Kidney (tissue), 13 donors: ENCODE measurements at regions not wholly inside any gene's neighbourhood (a gene's known extent, or its start where the extent isn't known, plus 50 kb on each side); places are given as distances from the start of the nearest gene placed in this dataset.

Experiments
- DNase-seq, 5 donors: peaks; one replicate each; pipeline ENCODE4 v3.0.0-alpha.2; 2013 to 2020
- FAIRE-seq: peaks from 2 replicates; lab custom pipeline; 2012; peaks lifted over from hg19 to GRCh38; lab: Jason Lieb, UNC
- H3K27ac ChIP-seq, 2 donors: one replicate each; pipeline ENCODE4 v1.7.0; 2013; ENCODE audit warnings: low read depth in 2 of 2, low read length in 2 of 2, inconsistent platforms in 1 of 2
- H3K27me3 ChIP-seq: one replicate; pipeline ENCODE4 v1.7.1; 2013; ENCODE audit warnings: low read length, inconsistent platforms; ENCODE audit not compliant: control insufficient read depth, insufficient read depth
- H3K36me3 ChIP-seq, 3 donors: one replicate each; pipeline versions ENCODE4 v1.7.0 to v1.7.1; 2013; ENCODE audit warnings: low read length in 3 of 3, control low read depth in 1 of 3, inconsistent platforms in 1 of 3; ENCODE audit not compliant: insufficient read depth in 3 of 3, control insufficient read depth in 2 of 3
- H3K4me1 ChIP-seq, 3 donors: one replicate each; pipeline versions ENCODE4 v1.7.0 to v1.7.1; 2013; ENCODE audit warnings: low read length in 3 of 3, inconsistent platforms in 1 of 3, low read depth in 1 of 3; ENCODE audit not compliant: control insufficient read depth in 2 of 3, insufficient read depth in 2 of 3
- H3K4me3 ChIP-seq, 3 donors: one replicate each; pipeline versions ENCODE4 v1.7.0 to v1.8.1; 2013; ENCODE audit warnings: low read length in 3 of 3, control low read depth in 1 of 3, inconsistent platforms in 1 of 3
- H3K9ac ChIP-seq, 3 donors: one replicate each; pipeline versions ENCODE4 v1.7.0 to v1.7.1; 2013; ENCODE audit warnings: low read length in 3 of 3, control low read depth in 1 of 3, inconsistent platforms in 1 of 3
- H3K9me3 ChIP-seq, 3 donors: one replicate each; pipeline versions ENCODE4 v1.7.0 to v1.7.1; 2013; ENCODE audit warnings: low read length in 3 of 3, control low read depth in 1 of 3, inconsistent platforms in 1 of 3; ENCODE audit not compliant: control insufficient read depth in 2 of 3, insufficient read depth in 1 of 3
- CTCF ChIP-seq: IDR thresholded peaks from 3 replicates; pipeline ENCODE4 v1.5.1; 2012; ENCODE audit warnings: mild to moderate bottlenecking, moderate library complexity, borderline replicate concordance; ENCODE audit not compliant: insufficient read depth; ENCODE audit errors: extremely low read depth
- intact Hi-C: fragments of 100-400 bp; cut with DNase I; formaldehyde crosslinking; loops from one replicate; pipeline ENCODE4 v1.11.1; 2022
- donor health status: control.
- donor health status: control.
- donor health status: control.
- donor health status: control.
- donor health status: control.
- donor health status: DM: yes; HTN: yes; CAD: no.
- donor health status: Normal renal cell carcinoma (clear cell type).

GRCh38 chr6:114452785-114453401 lies 110.1 kb upstream of the HS3ST5 start:
- no peaks in the 10 kb centered on the region for H3K36me3 ChIP-seq
- H3K9me3 ChIP-seq = no peaks in the 10 kb centered on the region
- H3K27ac ChIP-seq = no peak overlapping the region
- no peak overlapping the region for H3K9ac ChIP-seq
- no peak overlapping the region for H3K4me3 ChIP-seq
- FAIRE-seq (no peak), DNase-seq (no peak)
- no peak for TF ChIP-seq CTCF
- H3K4me1 ChIP-seq = no peaks in the 10 kb centered on the region
- intact Hi-C loops = no loop called here
- H3K27me3 ChIP-seq = no peaks in the 10 kb centered on the region

GRCh38 chr6:114450631-114451030 lies 107.8 kb upstream of the HS3ST5 start:
- H3K36me3 ChIP-seq = no peaks in the 10 kb centered on the region
- intact Hi-C loops = no loop called here
- no peak overlapping the region for H3K9ac ChIP-seq
- H3K4me1 ChIP-seq = no peaks in the 10 kb centered on the region
- H3K27me3 ChIP-seq = no peaks in the 10 kb centered on the region
- no peak for DNase-seq
- H3K9me3 ChIP-seq = no peaks in the 10 kb centered on the region
- no peak overlapping the region for H3K27ac ChIP-seq
- no peak for FAIRE-seq
- no peak for TF ChIP-seq CTCF
- no peak overlapping the region for H3K4me3 ChIP-seq

GRCh38 chr6:114449659-114450058 lies 106.8 kb upstream of the HS3ST5 start:
- FAIRE-seq = no peak
- TF ChIP-seq CTCF = no peak
- H3K4me1 ChIP-seq = no peaks in the 10 kb centered on the region
- H3K9me3 ChIP-seq = no peaks in the 10 kb centered on the region
- no peaks in the 10 kb centered on the region for H3K27me3 ChIP-seq
- intact Hi-C loops = no loop called here
- no peaks in the 10 kb centered on the region for H3K36me3 ChIP-seq
- H3K27ac ChIP-seq = no peak overlapping the region
- DNase-seq = no peak
- H3K4me3 ChIP-seq = no peak overlapping the region
- no peak overlapping the region for H3K9ac ChIP-seq

DNA sequence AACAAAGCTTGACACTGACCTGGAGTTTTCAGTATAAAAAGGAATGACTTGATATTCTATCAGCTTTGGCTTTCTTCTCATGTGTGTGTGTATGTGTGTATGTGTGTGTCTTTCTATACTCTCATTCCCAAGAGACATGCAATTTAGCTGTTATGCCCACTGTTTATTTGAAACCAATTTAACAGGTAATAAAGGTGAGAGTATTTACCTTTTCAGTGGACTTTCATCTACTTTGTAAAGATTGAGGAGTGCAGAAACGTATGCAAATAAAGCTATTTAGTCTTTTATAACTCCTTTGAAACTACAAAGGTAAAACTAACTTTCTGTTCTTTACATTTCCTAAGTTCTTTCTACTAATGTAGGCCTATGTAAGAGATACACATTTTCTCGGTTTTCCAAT lies 103.5 kb upstream of the HS3ST5 start:
- intact Hi-C loops = no loop called here
- H3K36me3 ChIP-seq = no peaks in the 10 kb centered on the region
- no peak overlapping the region for H3K4me3 ChIP-seq
- DNase-seq = no peak
- no peak for FAIRE-seq
- no peaks in the 10 kb centered on the region for H3K9me3 ChIP-seq
- H3K27ac ChIP-seq = no peak overlapping the region
- no peaks in the 10 kb centered on the region for H3K4me1 ChIP-seq
- no peaks in the 10 kb centered on the region for H3K27me3 ChIP-seq
- H3K9ac ChIP-seq = no peak overlapping the region
- TF ChIP-seq CTCF = no peak
